ENCODE measurements at regions not wholly inside any gene's neighbourhood (a gene's known extent, or its start where the extent isn't known, plus 50 kb on each side); places are given as distances from the start of the nearest gene placed in this dataset.
"Not testable (repeated sequence)": the region's sequence is repeated elsewhere in the genome, so short reads cannot be mapped to it uniquely, and the experiment has no call there.

DNA sequence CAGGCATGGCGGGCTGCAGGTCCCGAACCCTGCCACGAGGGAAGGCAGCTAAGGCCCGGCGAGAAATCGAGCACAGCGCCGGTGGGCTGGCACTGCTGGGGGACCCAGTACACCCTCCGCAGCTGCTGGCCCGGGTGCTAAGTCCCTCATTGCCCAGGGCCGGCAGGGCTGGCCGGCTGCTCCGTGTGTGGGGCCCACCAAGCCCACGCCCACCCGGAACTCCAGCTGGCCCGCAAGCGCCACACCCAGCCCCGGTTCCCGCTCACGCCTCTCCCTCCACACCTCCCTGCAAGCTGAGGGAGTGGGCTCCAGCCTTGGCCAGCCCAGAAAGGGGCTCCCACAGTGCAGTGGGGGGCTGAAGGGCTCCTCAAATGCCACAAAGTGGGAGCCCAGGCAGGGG lies 769.8 kb upstream of the POU3F4 start:
- not testable (repeated sequence) for TF ChIP-seq CTCF (IDR thresholded peaks at IDR 0.05; ENCODE audit: extremely low read depth in 1 of 2, insufficient read depth in 1 of 2, low read depth in 1 of 2, low read length in 2 of 2); POLR2AphosphoS5 (IDR thresholded peaks at IDR 0.05; ENCODE audit: insufficient read depth, low read depth, low read length); POLR2A (IDR thresholded peaks at IDR 0.05; ENCODE audit: low read depth, low read length); EZH2 (IDR thresholded peaks at IDR 0.05; ENCODE audit: borderline replicate concordance, low read depth, low read length, severe bottlenecking)
- TF ChIP-seq, protein P1, sequence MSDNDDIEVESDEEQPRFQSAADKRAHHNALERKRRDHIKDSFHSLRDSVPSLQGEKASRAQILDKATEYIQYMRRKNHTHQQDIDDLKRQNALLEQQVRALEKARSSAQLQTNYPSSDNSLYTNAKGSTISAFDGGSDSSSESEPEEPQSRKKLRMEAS (IDR thresholded peaks at IDR 0.05; ENCODE audit: insufficient read depth, insufficient read length): not testable (repeated sequence)

Data from endothelial cell of umbilical vein (primary cell).